COLO668 (cell line): ENCODE measurements at regions not wholly inside any gene's neighbourhood (a gene's known extent, or its start where the extent isn't known, plus 50 kb on each side); places are given as distances from the start of the nearest gene placed in this dataset.
A peak's percentile ranks its signal among the peaks of the same experiment; 100 is the strongest.
"Not testable (repeated sequence)": the region's sequence is repeated elsewhere in the genome, so short reads cannot be mapped to it uniquely, and the experiment has no call there.

Experiments used
- DNase-seq: peaks from one replicate; lab custom pipeline; 2025; ENCODE audit not compliant: unreplicated experiment; lab: John Stamatoyannopoulos, UW

DNA sequence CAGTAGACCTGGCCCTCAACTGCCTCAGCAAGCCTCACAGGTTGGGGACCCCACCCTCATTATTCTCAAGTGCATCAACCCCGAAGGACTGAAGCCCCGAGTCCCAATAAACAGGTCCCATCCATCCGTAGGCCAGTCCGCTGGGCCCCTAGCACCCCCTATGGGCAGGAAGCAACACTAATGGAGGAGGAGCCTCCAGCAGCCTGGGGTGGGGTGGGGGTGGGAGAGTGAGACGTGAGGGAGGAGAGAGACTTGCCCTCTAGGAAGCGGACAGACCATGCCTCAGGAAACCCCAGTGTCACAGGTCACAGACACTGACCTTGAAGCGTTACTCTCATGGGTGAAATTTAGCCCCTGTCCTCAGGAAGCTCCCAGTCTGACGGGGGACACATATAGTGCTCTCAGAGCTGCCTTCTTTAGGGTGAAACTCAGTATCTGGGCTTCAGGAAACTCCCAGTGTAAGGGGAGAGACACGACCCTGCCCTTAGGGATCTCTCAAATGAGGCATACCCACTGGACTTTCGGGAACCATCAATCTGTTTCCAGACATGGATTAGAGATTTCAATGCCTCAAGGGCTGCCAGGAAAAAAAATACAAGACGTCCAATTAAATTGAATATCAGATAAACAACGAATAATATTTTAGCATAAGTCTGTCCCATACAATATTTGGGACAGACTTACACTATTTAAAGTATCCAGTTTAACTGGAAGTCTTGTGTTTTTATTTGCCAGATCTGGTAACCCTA, 125.8 kb downstream of the MRPL14 start:
- peak; percentile 30 for DNase-seq

GRCh38 chr6:44000164-44000842, 126.9 kb downstream of the MRPL14 start:
- peak; percentile 63 for DNase-seq

- DNase-seq: no peak
Observed at GRCh38 chr6:43999628-44000027, 127.6 kb downstream of the MRPL14 start.

- DNase-seq: not testable (repeated sequence)
Observed at GRCh38 chr6:43998592-43999243, 128.5 kb downstream of the MRPL14 start.

- not testable (repeated sequence) for DNase-seq
Observed at GRCh38 chr6:43997990-43998585, 129.2 kb downstream of the MRPL14 start.

- no peak for DNase-seq
Observed at GRCh38 chr6:43997345-43997677, 129.9 kb downstream of the MRPL14 start.

GRCh38 chr6:43996618-43997344, 130.5 kb downstream of the MRPL14 start:
- no peak for DNase-seq

DNA sequence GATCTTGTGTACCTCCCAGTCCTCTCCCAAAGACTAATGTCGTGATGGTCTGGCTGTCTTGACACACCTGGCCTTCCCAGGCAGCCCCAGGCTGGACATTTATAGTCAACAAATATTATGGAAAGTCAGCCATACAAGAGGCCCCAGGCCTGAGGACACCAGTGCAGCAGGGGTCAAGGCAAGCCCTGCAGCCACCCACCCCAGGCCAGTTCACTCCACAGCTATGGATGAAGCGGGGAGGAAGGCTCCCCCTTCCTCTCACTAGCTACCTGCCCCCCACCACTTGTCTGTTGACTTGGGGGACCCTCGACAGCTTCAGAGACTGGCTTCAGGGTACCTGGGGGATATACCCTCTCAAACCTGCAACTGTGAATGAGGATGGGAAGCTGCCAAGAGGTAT, 132.1 kb downstream of the MRPL14 start:
- DNase-seq: no peak

- DNase-seq: peak; percentile 56
Observed at GRCh38 chr6:43993881-43994523, 133.2 kb downstream of the MRPL14 start.

DNA sequence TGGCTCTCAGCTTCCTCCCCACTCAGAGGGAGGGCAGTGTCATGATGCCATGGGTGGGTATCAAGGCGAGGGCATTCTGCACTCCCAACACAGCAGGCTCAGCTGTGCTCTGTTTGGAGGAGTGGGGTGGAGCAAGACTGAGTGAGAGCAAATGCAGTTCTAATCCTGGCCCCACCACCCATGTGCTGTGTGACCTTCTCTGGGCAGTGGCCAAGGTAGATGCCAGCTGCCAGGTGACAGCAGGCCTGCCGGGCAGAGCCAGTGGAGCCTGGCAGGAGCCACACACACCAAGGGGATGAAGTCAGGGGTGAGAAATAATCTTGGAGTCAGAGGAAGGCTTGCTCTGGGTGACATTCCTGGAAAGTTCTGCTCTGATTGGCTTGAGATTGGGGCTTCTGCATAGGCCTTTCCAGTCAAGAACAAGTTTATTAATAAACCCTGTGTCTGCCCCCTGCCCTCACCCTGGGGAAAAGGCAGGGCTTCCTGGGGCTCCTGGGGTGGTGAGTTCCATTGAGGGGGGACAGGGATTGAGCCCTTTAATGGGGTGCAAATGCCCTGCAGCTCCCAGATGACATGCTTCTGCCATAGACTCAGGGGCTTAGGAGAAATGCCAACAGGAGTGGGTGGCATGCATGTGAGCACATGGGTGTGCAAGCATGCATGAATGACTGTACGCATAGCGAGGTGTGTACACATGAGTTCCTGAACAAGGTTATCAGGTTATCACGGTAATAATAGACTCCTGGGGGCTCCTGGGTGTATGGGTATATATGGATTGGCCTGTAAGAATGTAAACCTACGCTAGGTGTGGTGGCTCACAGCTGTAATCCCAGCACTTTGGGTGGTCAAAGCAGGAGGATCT, 134.2 kb downstream of the MRPL14 start:
- no peak for DNase-seq

DNA sequence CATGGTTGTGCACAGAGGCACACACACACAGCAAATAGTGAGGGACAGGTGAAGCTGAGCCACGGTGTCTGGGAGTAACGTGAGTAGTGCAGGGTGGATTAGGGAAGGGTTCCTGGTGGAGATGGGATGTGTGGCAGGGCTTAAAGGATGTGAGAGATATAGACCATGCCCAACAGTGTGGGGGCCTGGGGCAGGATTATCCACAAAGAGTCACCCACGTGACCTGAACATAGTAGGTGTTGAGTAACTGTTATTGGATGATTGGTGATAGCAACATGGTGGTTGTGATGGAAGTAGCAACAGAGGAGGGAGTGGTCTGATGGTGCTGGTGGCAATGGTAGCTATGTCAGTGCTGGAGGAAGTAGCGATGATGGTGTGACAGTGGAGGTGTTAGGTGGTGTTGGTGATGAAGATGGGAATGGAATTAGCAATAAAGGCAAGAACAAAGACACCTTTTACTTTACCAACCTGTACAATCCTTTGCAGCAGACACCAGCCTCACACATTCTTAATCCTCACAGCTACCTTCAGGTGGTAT, 135.1 kb downstream of the MRPL14 start:
- no peak for DNase-seq

DNA sequence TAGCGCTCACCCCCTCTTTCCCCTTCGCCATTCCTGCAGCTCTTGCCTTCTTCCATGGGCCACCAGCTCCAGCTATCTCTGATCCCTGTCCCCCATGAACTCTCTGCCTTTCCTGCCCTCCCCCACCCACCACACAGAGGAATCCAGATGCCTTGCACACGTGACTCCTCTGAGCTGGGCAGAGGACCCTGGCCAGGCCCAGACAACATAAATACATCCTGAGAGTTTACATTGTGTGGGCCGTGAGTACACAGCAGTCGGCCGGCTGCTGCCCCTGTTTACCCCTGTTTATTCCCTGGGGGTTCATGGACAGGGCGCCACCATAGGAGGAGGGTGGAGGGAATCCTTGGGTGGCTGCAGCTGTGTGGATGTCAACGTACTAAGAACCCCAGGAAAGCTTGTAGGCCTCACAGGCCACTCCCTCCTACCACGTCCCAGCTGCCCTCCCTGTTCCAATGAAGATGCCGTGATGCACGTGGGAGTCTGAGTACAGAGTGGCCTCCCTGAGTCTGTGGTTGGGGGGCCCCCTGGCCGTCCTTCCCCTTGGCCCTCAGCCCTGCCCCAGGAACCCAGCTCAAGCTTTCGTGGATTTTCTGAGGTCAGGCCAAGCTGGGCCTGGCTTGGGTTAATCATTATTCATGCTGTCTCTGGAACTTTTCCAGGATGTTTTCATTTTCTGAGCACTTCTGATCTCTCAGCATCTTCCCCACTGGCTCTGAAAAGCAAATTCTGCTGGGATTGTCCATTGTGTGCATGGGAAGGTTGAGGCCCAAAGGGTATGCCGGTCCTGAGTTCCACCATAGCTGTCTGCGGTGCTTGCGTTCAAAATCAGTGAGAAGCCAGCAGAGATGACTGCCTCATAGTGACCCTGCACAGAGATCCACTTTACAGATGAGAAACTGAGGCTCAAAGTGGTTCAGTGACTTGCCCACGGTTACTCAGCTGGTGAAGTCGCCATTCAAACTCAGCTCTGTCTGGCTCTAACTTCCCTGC, 136.3 kb downstream of the MRPL14 start:
- DNase-seq: peak; percentile 76

DNA sequence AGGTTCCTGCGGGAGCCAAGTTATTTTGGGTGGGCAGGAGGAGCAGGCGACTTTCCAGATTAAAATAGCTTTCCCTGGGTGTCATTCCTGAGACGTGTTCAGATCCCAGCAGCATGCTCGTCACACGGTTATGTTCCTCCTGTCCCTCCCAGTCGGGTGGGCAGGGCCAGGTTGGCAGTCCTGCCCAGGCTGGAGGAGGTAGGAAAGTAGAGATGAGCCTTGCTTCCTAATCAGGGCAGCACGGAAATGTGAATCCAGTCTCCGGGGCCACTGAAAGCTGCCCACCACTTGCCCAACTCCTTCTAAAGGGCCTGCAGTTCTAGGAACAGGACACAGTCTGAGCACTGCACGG, 137.0 kb downstream of the MRPL14 start:
- DNase-seq: peak; percentile 59

- peak; percentile 25 for DNase-seq
Observed at GRCh38 chr6:43989581-43990146, 137.6 kb downstream of the MRPL14 start.

GRCh38 chr6:43988801-43989200, 138.5 kb downstream of the MRPL14 start:
- DNase-seq: no peak

- no peak for DNase-seq
Observed at GRCh38 chr6:43987838-43988439, 139.3 kb downstream of the MRPL14 start.

DNA sequence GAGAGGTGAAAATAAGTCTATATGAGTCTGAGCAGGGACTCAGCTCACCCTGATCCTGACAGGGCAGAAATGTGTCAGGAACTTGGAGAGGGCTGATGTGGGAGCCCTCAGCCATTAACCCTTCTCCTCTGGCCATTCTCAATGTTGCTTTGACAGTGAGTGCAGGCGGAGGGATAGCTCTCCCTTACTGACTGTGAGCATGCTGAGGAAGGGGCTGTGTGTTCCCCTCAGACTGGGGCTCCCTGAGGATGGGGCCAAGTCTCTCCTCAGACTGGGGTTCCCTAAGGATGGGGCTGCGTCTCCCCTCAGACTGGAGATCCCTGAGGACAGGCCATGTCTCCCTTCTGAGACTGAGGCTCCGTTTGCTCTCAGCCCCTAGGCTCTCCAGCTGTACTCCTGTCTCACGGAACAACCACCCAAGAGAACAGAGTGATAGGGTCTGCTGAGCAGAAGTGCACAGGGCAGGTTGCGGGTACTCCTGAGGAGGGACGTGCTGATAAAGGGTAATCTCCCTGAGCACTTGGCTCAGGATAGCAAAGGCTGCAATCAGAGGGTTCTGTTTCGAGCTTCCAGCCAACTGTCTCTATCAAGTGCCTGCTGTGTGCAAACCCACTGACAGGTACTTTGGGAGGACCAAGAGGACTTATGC, 141.0 kb downstream of the MRPL14 start:
- no peak for DNase-seq
